GM23338 (cell line): ENCODE measurements at regions not wholly inside any gene's neighbourhood (a gene's known extent, or its start where the extent isn't known, plus 50 kb on each side); places are given as distances from the start of the nearest gene placed in this dataset.

ENCODE experiments used
- ATAC-seq: fragments of 200-7000 bp; cut with Tn5 transposase; 3 replicates; pipeline ENCODE4 v1.9.1; 2020
- DNase-seq: peaks from one replicate; pipeline ENCODE4 v3.0.0-alpha.2; 2015; ENCODE audit warnings: low spot score
- H2AFZ ChIP-seq: fragments of 200-600 bp; sonication (generic); 2 replicates; pipeline ENCODE4 v1.8.0; 2016; ENCODE audit warnings: antibody characterized with exemption, mild to moderate bottlenecking, moderate library complexity
- H3F3A ChIP-seq: fragments of 200-600 bp; sonication (generic); replicated peaks from 2 replicates; pipeline ENCODE4 v1.8.0; 2017; ENCODE audit warnings: antibody characterized with exemption, mixed run types, low read depth
- H3K27ac ChIP-seq: fragments of 200-600 bp; sonication (generic); 2 replicates; pipeline ENCODE4 v1.6.1; 2016; ENCODE audit warnings: low read depth
- H3K27me3 ChIP-seq: fragments of 200-600 bp; sonication (generic); 2 replicates; pipeline ENCODE4 v1.8.0; 2016; ENCODE audit warnings: mild to moderate bottlenecking, mixed run types, moderate library complexity; ENCODE audit not compliant: insufficient read depth
- H3K36me3 ChIP-seq: fragments of 200-600 bp; sonication (generic); 2 replicates; pipeline ENCODE4 v1.8.0; 2016; ENCODE audit warnings: mild to moderate bottlenecking; ENCODE audit not compliant: insufficient read depth
- H3K4me1 ChIP-seq: fragments of 200-600 bp; sonication (generic); 2 replicates; pipeline ENCODE4 v1.8.0; 2016; ENCODE audit warnings: mild to moderate bottlenecking, moderate library complexity; ENCODE audit not compliant: insufficient read depth
- H3K4me2 ChIP-seq: fragments of 200-600 bp; sonication (generic); 2 replicates; pipeline ENCODE4 v1.7.1; 2017; ENCODE audit warnings: mixed run types
- H3K4me3 ChIP-seq: fragments of 200-600 bp; sonication (generic); 2 replicates; pipeline ENCODE4 v1.6.1; 2016; ENCODE audit warnings: mixed run types
- H3K79me2 ChIP-seq: fragments of 200-600 bp; sonication (generic); replicated peaks from 2 replicates; pipeline ENCODE4 v1.8.0; 2017; ENCODE audit warnings: mild to moderate bottlenecking; ENCODE audit not compliant: insufficient read depth
- H3K9me2 ChIP-seq: fragments of 200-600 bp; sonication (generic); 2 replicates; pipeline ENCODE4 v1.8.0; 2017; ENCODE audit not compliant: insufficient read depth
- H4K20me1 ChIP-seq: fragments of 200-600 bp; sonication (generic); replicated peaks from 2 replicates; pipeline ENCODE4 v1.8.0; 2017; ENCODE audit warnings: mild to moderate bottlenecking; ENCODE audit not compliant: insufficient read depth
- H3K27ac Mint-ChIP-seq: 2 replicates; pipeline ENCODE4 v1.8.0; 2020; ENCODE audit warnings: inconsistent platforms, mild to moderate bottlenecking, moderate library complexity, mixed read lengths
- H3K27me3 Mint-ChIP-seq: 3 replicates; pipeline ENCODE4 v1.8.0; 2022; ENCODE audit warnings: low read depth, mild to moderate bottlenecking, moderate library complexity, mixed read lengths, inconsistent platforms; ENCODE audit not compliant: insufficient read depth, poor library complexity
- H3K36me3 Mint-ChIP-seq: 3 replicates; pipeline ENCODE4 v1.8.0; 2021; ENCODE audit warnings: low read depth, mild to moderate bottlenecking, inconsistent platforms, moderate library complexity, mixed read lengths
- H3K4me1 Mint-ChIP-seq: 3 replicates; pipeline ENCODE4 v1.8.0; 2020; ENCODE audit warnings: mild to moderate bottlenecking, inconsistent platforms, mixed read lengths
- H3K4me3 Mint-ChIP-seq: 3 replicates; pipeline ENCODE4 v1.8.0; 2021; ENCODE audit warnings: moderate library complexity, mild to moderate bottlenecking, inconsistent platforms, mixed read lengths
- H3K9me3 Mint-ChIP-seq: 3 replicates; pipeline ENCODE4 v1.8.0; 2020; ENCODE audit warnings: moderate library complexity, mild to moderate bottlenecking, inconsistent platforms, mixed read lengths
- CREB1 ChIP-seq: fragments of 250-450 bp; sonication (Bioruptor Pico); IDR thresholded peaks from 2 replicates; pipeline ENCODE4 v1.5.0; 2020; ENCODE audit warnings: low read depth, mild to moderate bottlenecking, moderate library complexity
- EZH2 ChIP-seq: fragments of 200-600 bp; sonication (generic); IDR thresholded peaks from one replicate; pipeline ENCODE4 v1.8.0; 2017; ENCODE audit warnings: antibody characterized with exemption, mild to moderate bottlenecking, low read depth; ENCODE audit not compliant: unreplicated experiment
- EZH2phosphoT487 ChIP-seq: fragments of 200-600 bp; sonication (generic); IDR thresholded peaks from one replicate; pipeline ENCODE4 v1.8.1; 2018; ENCODE audit warnings: antibody characterized with exemption; ENCODE audit not compliant: unreplicated experiment
- JUNB ChIP-seq: IDR thresholded peaks from one replicate; pipeline ENCODE4 v1.6.1; 2016; ENCODE audit warnings: antibody characterized with exemption; ENCODE audit not compliant: unreplicated experiment
- NANOG ChIP-seq: IDR thresholded peaks from 2 replicates; pipeline ENCODE4 v1.6.1; 2016; ENCODE audit warnings: antibody characterized with exemption, borderline replicate concordance
- POLR2AphosphoS5 ChIP-seq: IDR thresholded peaks from 2 replicates; pipeline ENCODE4 v1.6.1; 2016; ENCODE audit warnings: antibody characterized with exemption, low read depth
- STAT1 ChIP-seq: IDR thresholded peaks from one replicate; pipeline ENCODE4 v1.6.1; 2016; ENCODE audit warnings: antibody characterized with exemption; ENCODE audit not compliant: unreplicated experiment
- ZNF114 ChIP-seq: fragments of 250-450 bp; sonication (Bioruptor Pico); IDR thresholded peaks from 2 replicates; pipeline ENCODE4 v1.5.0; 2020; ENCODE audit warnings: mild to moderate bottlenecking, moderate library complexity
- ZNF331 ChIP-seq: fragments of 250-450 bp; sonication (Bioruptor Pico); IDR thresholded peaks from 2 replicates; pipeline ENCODE4 v1.5.0; 2020; ENCODE audit warnings: low read depth, mild to moderate bottlenecking, moderate library complexity
- TF ChIP-seq, protein P1 (sequence below), 2 experiments: fragments of 200-600 bp in 1 of 2; sonication (generic) in 1 of 2; conservative IDR thresholded peaks; 2 replicates each; pipeline versions ENCODE4 v1.5.1 to v1.6.1; 2016 to 2017; ENCODE audit warnings: antibody characterized with exemption in 2 of 2, low read depth in 2 of 2, mild to moderate bottlenecking in 2 of 2, moderate library complexity in 1 of 2
- TF ChIP-seq, protein P2 (sequence below): IDR thresholded peaks from one replicate; pipeline ENCODE4 v1.6.1; 2018; ENCODE audit warnings: antibody characterized with exemption; ENCODE audit not compliant: unreplicated experiment
- TF ChIP-seq, protein P3 (sequence below): IDR thresholded peaks from 2 replicates; pipeline ENCODE4 v1.6.1; 2016; ENCODE audit warnings: antibody characterized with exemption
- TF ChIP-seq, protein P4 (sequence below): fragments of 250-450 bp; sonication (Bioruptor Pico); IDR thresholded peaks from 2 replicates; pipeline ENCODE4 v1.5.0; 2020; ENCODE audit warnings: mild to moderate bottlenecking, moderate library complexity

DNA sequence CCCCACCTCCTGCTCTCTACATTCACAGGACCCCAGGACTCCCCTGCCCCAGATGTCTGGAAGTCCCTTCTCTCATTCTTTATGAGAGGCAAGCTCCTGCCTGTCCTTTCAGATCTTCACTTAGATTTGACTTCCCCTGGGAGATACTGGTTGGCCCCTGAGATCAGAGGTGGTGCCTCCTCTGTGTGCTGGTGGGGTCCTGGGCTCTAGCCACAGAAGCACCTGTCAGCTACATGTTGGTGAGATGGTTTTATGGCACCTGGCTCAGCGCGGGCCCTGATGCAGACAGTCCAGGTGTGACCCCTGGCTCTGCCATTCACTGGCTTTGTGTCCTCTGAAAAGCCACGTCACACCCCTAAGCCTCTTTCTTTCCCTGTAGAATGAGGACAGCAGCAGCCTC, 369.6 kb upstream of the ID2 start:
- Histone ChIP-seq H2AFZ (no peak overlapping the region), H3K79me2 (no peaks in the 10 kb centered on the region), H3K4me3 (no peak overlapping the region), H3K4me2 (no peak overlapping the region), H3K27ac (no peak overlapping the region), H3K36me3 (no peaks in the 10 kb centered on the region), H3K9me2 (no peaks in the 10 kb centered on the region), H3K27me3 (no peaks in the 10 kb centered on the region), H3F3A (no peaks in the 10 kb centered on the region), H4K20me1 (no peaks in the 10 kb centered on the region), H3K4me1 (0 out of 2 replicates have a peak, but pooled peaks cover 3% of the 10 kb centered on the region)
- H3K9me3 Mint-ChIP-seq = peaks cover 10% of the 10 kb centered on the region
- no peak overlapping the region for H3K27ac Mint-ChIP-seq
- no peaks in the 10 kb centered on the region for H3K36me3 Mint-ChIP-seq
- H3K27me3 Mint-ChIP-seq = peaks cover 6% of the 10 kb centered on the region
- ATAC-seq = no peak
- H3K4me1 Mint-ChIP-seq = peaks cover 12% of the 10 kb centered on the region
- TF ChIP-seq CREB1 (no peak), JUNB (no peak), EZH2phosphoT487 (no peak), ZNF114 (CRISPR knock-in tag) (no peak), POLR2AphosphoS5 (no peak), EZH2 (no peak), STAT1 (no peak), NANOG (no peak), ZNF331 (CRISPR knock-in tag) (no peak)
- TF ChIP-seq, protein P1, sequence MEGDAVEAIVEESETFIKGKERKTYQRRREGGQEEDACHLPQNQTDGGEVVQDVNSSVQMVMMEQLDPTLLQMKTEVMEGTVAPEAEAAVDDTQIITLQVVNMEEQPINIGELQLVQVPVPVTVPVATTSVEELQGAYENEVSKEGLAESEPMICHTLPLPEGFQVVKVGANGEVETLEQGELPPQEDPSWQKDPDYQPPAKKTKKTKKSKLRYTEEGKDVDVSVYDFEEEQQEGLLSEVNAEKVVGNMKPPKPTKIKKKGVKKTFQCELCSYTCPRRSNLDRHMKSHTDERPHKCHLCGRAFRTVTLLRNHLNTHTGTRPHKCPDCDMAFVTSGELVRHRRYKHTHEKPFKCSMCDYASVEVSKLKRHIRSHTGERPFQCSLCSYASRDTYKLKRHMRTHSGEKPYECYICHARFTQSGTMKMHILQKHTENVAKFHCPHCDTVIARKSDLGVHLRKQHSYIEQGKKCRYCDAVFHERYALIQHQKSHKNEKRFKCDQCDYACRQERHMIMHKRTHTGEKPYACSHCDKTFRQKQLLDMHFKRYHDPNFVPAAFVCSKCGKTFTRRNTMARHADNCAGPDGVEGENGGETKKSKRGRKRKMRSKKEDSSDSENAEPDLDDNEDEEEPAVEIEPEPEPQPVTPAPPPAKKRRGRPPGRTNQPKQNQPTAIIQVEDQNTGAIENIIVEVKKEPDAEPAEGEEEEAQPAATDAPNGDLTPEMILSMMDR (conservative IDR thresholded peaks at IDR 0.05; ENCODE audit: low read depth in 2 of 2) = no peak
- TF ChIP-seq, protein P2, sequence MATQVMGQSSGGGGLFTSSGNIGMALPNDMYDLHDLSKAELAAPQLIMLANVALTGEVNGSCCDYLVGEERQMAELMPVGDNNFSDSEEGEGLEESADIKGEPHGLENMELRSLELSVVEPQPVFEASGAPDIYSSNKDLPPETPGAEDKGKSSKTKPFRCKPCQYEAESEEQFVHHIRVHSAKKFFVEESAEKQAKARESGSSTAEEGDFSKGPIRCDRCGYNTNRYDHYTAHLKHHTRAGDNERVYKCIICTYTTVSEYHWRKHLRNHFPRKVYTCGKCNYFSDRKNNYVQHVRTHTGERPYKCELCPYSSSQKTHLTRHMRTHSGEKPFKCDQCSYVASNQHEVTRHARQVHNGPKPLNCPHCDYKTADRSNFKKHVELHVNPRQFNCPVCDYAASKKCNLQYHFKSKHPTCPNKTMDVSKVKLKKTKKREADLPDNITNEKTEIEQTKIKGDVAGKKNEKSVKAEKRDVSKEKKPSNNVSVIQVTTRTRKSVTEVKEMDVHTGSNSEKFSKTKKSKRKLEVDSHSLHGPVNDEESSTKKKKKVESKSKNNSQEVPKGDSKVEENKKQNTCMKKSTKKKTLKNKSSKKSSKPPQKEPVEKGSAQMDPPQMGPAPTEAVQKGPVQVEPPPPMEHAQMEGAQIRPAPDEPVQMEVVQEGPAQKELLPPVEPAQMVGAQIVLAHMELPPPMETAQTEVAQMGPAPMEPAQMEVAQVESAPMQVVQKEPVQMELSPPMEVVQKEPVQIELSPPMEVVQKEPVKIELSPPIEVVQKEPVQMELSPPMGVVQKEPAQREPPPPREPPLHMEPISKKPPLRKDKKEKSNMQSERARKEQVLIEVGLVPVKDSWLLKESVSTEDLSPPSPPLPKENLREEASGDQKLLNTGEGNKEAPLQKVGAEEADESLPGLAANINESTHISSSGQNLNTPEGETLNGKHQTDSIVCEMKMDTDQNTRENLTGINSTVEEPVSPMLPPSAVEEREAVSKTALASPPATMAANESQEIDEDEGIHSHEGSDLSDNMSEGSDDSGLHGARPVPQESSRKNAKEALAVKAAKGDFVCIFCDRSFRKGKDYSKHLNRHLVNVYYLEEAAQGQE = no peak
- TF ChIP-seq, protein P3, sequence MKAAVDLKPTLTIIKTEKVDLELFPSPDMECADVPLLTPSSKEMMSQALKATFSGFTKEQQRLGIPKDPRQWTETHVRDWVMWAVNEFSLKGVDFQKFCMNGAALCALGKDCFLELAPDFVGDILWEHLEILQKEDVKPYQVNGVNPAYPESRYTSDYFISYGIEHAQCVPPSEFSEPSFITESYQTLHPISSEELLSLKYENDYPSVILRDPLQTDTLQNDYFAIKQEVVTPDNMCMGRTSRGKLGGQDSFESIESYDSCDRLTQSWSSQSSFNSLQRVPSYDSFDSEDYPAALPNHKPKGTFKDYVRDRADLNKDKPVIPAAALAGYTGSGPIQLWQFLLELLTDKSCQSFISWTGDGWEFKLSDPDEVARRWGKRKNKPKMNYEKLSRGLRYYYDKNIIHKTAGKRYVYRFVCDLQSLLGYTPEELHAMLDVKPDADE = no peak
- TF ChIP-seq, protein P4, sequence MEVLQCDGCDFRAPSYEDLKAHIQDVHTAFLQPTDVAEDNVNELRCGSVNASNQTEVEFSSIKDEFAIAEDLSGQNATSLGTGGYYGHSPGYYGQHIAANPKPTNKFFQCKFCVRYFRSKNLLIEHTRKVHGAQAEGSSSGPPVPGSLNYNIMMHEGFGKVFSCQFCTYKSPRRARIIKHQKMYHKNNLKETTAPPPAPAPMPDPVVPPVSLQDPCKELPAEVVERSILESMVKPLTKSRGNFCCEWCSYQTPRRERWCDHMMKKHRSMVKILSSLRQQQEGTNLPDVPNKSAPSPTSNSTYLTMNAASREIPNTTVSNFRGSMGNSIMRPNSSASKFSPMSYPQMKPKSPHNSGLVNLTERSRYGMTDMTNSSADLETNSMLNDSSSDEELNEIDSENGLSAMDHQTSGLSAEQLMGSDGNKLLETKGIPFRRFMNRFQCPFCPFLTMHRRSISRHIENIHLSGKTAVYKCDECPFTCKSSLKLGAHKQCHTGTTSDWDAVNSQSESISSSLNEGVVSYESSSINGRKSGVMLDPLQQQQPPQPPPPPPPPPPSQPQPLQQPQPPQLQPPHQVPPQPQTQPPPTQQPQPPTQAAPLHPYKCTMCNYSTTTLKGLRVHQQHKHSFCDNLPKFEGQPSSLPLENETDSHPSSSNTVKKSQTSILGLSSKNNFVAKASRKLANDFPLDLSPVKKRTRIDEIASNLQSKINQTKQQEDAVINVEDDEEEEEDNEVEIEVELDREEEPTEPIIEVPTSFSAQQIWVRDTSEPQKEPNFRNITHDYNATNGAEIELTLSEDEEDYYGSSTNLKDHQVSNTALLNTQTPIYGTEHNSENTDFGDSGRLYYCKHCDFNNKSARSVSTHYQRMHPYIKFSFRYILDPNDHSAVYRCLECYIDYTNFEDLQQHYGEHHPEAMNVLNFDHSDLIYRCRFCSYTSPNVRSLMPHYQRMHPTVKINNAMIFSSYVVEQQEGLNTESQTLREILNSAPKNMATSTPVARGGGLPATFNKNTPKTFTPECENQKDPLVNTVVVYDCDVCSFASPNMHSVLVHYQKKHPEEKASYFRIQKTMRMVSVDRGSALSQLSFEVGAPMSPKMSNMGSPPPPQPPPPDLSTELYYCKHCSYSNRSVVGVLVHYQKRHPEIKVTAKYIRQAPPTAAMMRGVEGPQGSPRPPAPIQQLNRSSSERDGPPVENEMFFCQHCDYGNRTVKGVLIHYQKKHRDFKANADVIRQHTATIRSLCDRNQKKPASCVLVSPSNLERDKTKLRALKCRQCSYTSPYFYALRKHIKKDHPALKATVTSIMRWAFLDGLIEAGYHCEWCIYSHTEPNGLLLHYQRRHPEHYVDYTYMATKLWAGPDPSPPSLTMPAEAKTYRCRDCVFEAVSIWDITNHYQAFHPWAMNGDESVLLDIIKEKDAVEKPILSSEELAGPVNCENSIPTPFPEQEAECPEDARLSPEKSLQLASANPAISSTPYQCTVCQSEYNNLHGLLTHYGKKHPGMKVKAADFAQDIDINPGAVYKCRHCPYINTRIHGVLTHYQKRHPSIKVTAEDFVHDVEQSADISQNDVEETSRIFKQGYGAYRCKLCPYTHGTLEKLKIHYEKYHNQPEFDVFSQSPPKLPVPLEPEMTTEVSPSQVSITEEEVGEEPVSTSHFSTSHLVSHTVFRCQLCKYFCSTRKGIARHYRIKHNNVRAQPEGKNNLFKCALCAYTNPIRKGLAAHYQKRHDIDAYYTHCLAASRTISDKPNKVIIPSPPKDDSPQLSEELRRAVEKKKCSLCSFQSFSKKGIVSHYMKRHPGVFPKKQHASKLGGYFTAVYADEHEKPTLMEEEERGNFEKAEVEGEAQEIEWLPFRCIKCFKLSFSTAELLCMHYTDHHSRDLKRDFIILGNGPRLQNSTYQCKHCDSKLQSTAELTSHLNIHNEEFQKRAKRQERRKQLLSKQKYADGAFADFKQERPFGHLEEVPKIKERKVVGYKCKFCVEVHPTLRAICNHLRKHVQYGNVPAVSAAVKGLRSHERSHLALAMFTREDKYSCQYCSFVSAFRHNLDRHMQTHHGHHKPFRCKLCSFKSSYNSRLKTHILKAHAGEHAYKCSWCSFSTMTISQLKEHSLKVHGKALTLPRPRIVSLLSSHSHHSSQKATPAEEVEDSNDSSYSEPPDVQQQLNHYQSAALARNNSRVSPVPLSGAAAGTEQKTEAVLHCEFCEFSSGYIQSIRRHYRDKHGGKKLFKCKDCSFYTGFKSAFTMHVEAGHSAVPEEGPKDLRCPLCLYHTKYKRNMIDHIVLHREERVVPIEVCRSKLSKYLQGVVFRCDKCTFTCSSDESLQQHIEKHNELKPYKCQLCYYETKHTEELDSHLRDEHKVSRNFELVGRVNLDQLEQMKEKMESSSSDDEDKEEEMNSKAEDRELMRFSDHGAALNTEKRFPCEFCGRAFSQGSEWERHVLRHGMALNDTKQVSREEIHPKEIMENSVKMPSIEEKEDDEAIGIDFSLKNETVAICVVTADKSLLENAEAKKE (CRISPR knock-in tag) = no peak
- H3K4me3 Mint-ChIP-seq = no peak overlapping the region
- DNase-seq = no peak
